ENCODE measurements at regions not wholly inside any gene's neighbourhood (a gene's known extent, or its start where the extent isn't known, plus 50 kb on each side); places are given as distances from the start of the nearest gene placed in this dataset.

GRCh38 chr2:30361751-30362394 lies 85.2 kb upstream of the LCLAT1 start:
- Histone ChIP-seq H2BK5ac (ENCODE audit: insufficient read length, low read length) (no peak overlapping the region), H3K27me3 (ENCODE audit: insufficient read depth, low read length) (no peaks in the 10 kb centered on the region), H3K27ac (ENCODE audit: insufficient read length, low read depth, low read length) (no peak overlapping the region), H2BK120ac (ENCODE audit: low read depth, low read length, poor library complexity, severe bottlenecking) (no peak overlapping the region), H3T11ph (ENCODE audit: low read length) (no peak overlapping the region), H4K20me1 (ENCODE audit: control insufficient read depth, insufficient read depth, insufficient read length) (no peaks in the 10 kb centered on the region), H4K5ac (ENCODE audit: insufficient read length, low read depth, low read length) (no peak overlapping the region), H2BK20ac (ENCODE audit: low read depth, low read length, poor library complexity, severe bottlenecking) (no peak overlapping the region), H2AK5ac (ENCODE audit: insufficient read length, low read length) (no peak overlapping the region), H3K4ac (ENCODE audit: low read depth, low read length) (no peak overlapping the region), H3K4me1 (ENCODE audit: insufficient read depth, low read length) (no peaks in the 10 kb centered on the region), H3K23me2 (ENCODE audit: insufficient read length, low read depth, low read length, poor library complexity, severe bottlenecking) (no peaks in the 10 kb centered on the region), H3K14ac (ENCODE audit: insufficient read depth, low read length) (no peak overlapping the region), H3K79me2 (ENCODE audit: insufficient read depth, low read length) (no peaks in the 10 kb centered on the region), H3K23ac (ENCODE audit: insufficient read length, low read depth, low read length) (no peak overlapping the region), H3K79me1 (ENCODE audit: insufficient read depth, low read depth, low read length, poor library complexity, severe bottlenecking) (no peaks in the 10 kb centered on the region), H2AFZ (ENCODE audit: low read length) (no peak overlapping the region), H4K8ac (replicated peaks; ENCODE audit: insufficient read length, low read depth, low read length) (no peak overlapping the region), H3K9ac (ENCODE audit: extremely low read depth, insufficient read length, low read length) (no peak overlapping the region), H3K18ac (ENCODE audit: insufficient read length, low read depth, low read length) (no peak overlapping the region), H3K56ac (ENCODE audit: insufficient read length, low read depth, low read length) (no peak overlapping the region), H3K9me3 (ENCODE audit: control insufficient read depth, low read depth, low read length) (no peaks in the 10 kb centered on the region), H3K4me2 (ENCODE audit: insufficient read depth, insufficient read length, low read length) (no peak overlapping the region), H2BK12ac (ENCODE audit: insufficient read length, low read depth, low read length) (no peak overlapping the region), H2BK15ac (ENCODE audit: low read depth, low read length) (no peak overlapping the region), H4K91ac (ENCODE audit: insufficient read length, low read depth, low read length) (no peak overlapping the region)
- WGBS (ENCODE audit: extremely low coverage, insufficient read length, low lambda C conversion rate): no CpG with 5 or more reads among the region's 11 CpGs
- Mint-ChIP-seq H3K4me3 (no peak overlapping the region), H3K36me3 (ENCODE audit: insufficient read depth in 1 of 3, low read depth in 3 of 3) (no peaks in the 10 kb centered on the region), H3K27me3 (ENCODE audit: low read depth) (peaks cover 3% of the 10 kb centered on the region; the same call in 1 of the 2 replicates), H3K4me1 (peaks cover 4 to 10% of the 10 kb centered on the region in 2 experiments), H3K27ac (no peak overlapping the region), H3K9me3 (no peaks in the 10 kb centered on the region)
- TF ChIP-seq CTCF (conservative IDR thresholded peaks at IDR 0.05): no peak
- DNase-seq: peak; percentile 18
